IPS-18a (cell line): ENCODE measurements at regions not wholly inside any gene's neighbourhood (a gene's known extent, or its start where the extent isn't known, plus 50 kb on each side); places are given as distances from the start of the nearest gene placed in this dataset.
A peak's percentile ranks its signal among the peaks of the same experiment; 100 is the strongest.

Experiments used
- H3K27ac ChIP-seq: one replicate; pipeline ENCODE4 v1.5.1; 2013; ENCODE audit warnings: low read length
- H3K27me3 ChIP-seq: one replicate; pipeline ENCODE4 v1.6.1; 2013; ENCODE audit warnings: mild to moderate bottlenecking, low read length; ENCODE audit not compliant: control insufficient read depth, insufficient read depth
- H3K36me3 ChIP-seq: one replicate; pipeline ENCODE4 v1.6.1; 2013; ENCODE audit warnings: low read depth, low read length; ENCODE audit not compliant: control insufficient read depth
- H3K4me1 ChIP-seq: one replicate; pipeline ENCODE4 v1.6.1; 2013; ENCODE audit warnings: low read depth, low read length; ENCODE audit not compliant: control insufficient read depth
- H3K4me3 ChIP-seq: one replicate; pipeline ENCODE4 v1.5.1; 2013; ENCODE audit warnings: low read length
- H3K9ac ChIP-seq: one replicate; pipeline ENCODE4 v1.6.1; 2013; ENCODE audit warnings: mild to moderate bottlenecking, low read length, moderate library complexity
- H3K9me3 ChIP-seq: one replicate; pipeline ENCODE4 v1.6.1; 2013; ENCODE audit warnings: low read depth, low read length; ENCODE audit not compliant: control insufficient read depth

DNA sequence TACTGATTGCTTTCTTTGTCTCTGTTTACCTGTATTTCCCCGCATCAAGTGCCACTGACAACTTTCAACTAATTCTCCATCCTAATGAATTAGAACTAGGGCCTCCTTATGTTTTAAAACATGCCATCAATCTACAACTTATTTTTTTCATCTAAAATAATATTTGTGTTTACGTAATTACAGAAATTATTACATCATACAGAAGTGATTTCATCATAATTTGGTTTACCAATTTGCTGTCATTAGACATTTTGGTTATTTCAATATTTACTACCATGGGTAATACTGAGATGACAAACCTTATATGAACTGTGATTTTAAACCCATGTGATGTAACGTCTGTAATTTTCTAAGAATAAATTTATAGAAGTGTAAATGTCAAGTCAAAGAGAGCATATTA, 468.0 kb upstream of the IL12A start:
- Histone ChIP-seq H3K4me3 (no peak overlapping the region), H3K27me3 (no peaks in the 10 kb centered on the region), H3K4me1 (no peaks in the 10 kb centered on the region), H3K27ac (no peak overlapping the region), H3K9me3 (no peaks in the 10 kb centered on the region), H3K36me3 (no peaks in the 10 kb centered on the region), H3K9ac (no peak overlapping the region)

GRCh38 chr3:159522276-159522675, 466.4 kb upstream of the IL12A start:
- Histone ChIP-seq H3K9me3 (no peaks in the 10 kb centered on the region), H3K4me1 (no peaks in the 10 kb centered on the region), H3K4me3 (no peak overlapping the region), H3K27ac (no peak overlapping the region), H3K9ac (no peak overlapping the region), H3K36me3 (no peaks in the 10 kb centered on the region), H3K27me3 (no peaks in the 10 kb centered on the region)

DNA sequence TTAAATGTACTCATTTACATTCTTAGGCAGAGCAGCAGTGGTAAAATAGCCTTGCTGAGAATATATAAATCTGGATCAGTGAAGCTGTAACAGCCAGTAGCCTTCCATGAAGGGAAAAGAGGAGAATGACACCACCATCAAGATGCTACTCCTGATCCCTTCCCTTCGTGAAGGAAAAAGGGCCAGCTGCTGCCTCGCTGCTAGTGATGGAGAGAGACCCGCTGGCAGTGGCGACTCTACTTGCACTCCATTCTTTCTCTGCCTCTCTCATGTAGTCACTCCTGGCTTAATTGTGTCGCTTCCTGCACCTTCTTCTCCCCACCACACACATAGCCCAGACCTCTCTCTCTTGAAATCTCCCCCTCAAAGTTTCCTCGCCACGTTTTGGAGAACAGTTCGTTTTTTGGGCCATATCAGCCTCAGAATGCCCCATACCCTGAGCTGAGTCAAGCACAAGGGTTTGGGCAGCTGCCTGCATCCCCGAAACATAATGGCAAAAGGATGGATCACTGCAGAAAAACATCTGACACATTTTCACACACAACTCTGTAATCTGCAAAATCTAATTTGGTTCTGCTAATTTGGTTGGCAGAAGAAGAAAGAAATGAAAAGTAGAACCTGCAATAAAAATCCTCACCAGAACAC, 460.3 kb upstream of the IL12A start:
- Histone ChIP-seq H3K27me3 (no peaks in the 10 kb centered on the region), H3K4me1 (peaks cover 6% of the 10 kb centered on the region), H3K9me3 (no peaks in the 10 kb centered on the region), H3K9ac (no peak overlapping the region), H3K36me3 (no peaks in the 10 kb centered on the region), H3K4me3 (no peak overlapping the region), H3K27ac (no peak overlapping the region)

DNA sequence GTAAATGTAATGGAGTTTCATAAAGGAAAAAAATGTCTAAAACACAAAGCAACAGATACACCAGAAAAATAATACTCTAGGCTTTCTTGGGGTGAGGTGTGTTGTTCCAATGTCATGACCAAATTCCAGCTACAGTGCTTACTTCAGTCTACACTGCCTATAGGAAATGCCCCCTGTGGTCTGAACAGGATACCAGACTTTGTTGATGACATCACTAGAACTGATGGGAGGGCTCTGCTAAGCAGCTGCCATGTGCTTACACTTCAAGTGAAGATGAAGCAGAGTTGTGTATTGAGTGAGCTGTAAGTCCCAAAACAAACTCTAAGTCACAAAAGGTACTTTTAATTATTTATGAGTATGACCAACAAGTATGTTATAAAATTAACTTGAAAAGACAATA, 456.1 kb upstream of the IL12A start:
- H3K4me3 ChIP-seq: no peak overlapping the region
- H3K9me3 ChIP-seq: no peaks in the 10 kb centered on the region
- H3K27me3 ChIP-seq: no peaks in the 10 kb centered on the region
- no peaks in the 10 kb centered on the region for H3K36me3 ChIP-seq
- peaks cover 6% of the 10 kb centered on the region for H3K4me1 ChIP-seq
- H3K27ac ChIP-seq: no peak overlapping the region
- H3K9ac ChIP-seq: no peak overlapping the region

- no peaks in the 10 kb centered on the region for H3K27me3 ChIP-seq
- H3K4me3 ChIP-seq: no peak overlapping the region
- H3K36me3 ChIP-seq: no peaks in the 10 kb centered on the region
- no peak overlapping the region for H3K27ac ChIP-seq
- H3K9ac ChIP-seq: no peak overlapping the region
- H3K9me3 ChIP-seq: no peaks in the 10 kb centered on the region
- H3K4me1 ChIP-seq: no peaks in the 10 kb centered on the region
These were observed 454.1 kb upstream of the IL12A start for GRCh38 chr3:159534496-159534895.

GRCh38 chr3:159536876-159537275, 451.8 kb upstream of the IL12A start:
- H3K4me3 ChIP-seq: no peak overlapping the region
- H3K4me1 ChIP-seq: no peaks in the 10 kb centered on the region
- no peaks in the 10 kb centered on the region for H3K27me3 ChIP-seq
- no peak overlapping the region for H3K27ac ChIP-seq
- no peak overlapping the region for H3K9ac ChIP-seq
- no peaks in the 10 kb centered on the region for H3K36me3 ChIP-seq
- H3K9me3 ChIP-seq: no peaks in the 10 kb centered on the region

- H3K4me1 ChIP-seq: no peaks in the 10 kb centered on the region
- H3K9me3 ChIP-seq: no peaks in the 10 kb centered on the region
- H3K27ac ChIP-seq: no peak overlapping the region
- no peaks in the 10 kb centered on the region for H3K36me3 ChIP-seq
- no peaks in the 10 kb centered on the region for H3K27me3 ChIP-seq
- H3K9ac ChIP-seq: no peak overlapping the region
- H3K4me3 ChIP-seq: no peak overlapping the region
These were observed 450.1 kb upstream of the IL12A start for GRCh38 chr3:159538507-159538906.

DNA sequence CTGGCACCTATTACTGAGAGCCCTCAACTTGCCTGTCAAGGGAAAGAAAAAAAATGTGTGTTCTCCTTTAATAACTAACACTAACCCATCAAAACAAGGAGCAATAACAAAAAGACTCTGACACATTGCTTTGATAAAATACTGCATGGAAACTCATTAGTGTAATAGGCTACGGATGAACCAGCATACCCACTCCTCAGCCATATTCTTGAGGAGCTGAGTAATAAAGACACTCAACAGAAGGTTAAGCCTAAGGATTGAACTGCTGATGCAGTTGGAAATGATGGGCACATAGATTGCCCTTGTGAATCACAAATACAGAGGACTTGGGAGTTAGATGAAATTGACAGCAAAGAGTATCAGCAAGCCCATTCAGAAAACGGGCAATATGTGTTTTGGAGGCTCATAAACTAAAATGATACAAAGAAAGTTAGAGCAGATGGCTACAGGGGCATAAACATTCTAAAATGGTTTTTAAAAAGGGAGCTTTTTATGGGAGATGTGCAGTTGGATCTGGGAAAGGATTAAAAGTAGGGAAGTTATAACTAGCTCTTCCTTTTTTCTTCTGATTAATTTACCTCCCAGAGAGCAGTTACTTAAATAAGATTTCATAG, 447.6 kb upstream of the IL12A start:
- Histone ChIP-seq H3K4me1 (no peaks in the 10 kb centered on the region), H3K36me3 (no peaks in the 10 kb centered on the region), H3K9me3 (no peaks in the 10 kb centered on the region), H3K27me3 (no peaks in the 10 kb centered on the region), H3K4me3 (no peak overlapping the region), H3K27ac (no peak overlapping the region), H3K9ac (no peak overlapping the region)

DNA sequence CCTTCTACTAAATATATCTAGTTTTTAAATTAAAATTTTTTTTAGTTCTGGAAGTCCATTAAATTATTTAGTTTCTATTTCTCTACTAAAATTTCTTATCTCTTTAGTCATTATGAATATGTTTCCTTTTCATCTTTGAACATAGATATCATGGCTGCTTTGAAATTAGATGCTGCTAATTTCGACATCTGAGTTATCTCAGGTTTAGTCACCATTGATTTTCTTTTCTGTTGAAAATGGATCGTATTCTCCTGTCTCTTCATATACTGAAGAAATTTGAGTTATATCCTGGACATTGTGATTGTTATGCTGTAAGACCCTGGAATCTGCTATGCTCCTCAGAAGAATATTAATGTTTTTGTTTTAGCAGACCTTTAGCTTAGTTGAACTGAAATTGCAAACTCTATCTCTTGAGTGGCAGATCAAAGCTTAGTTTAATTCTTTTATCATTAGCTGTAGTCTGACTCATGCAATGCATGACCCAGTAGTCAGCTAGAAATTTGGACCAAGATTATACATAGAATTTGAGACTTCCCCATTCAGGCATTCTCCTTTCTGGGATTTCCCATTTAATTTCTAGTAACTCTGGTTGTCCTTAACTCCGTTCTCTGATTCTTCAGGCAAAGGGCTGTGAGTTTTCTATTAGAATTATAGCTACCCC, 439.8 kb upstream of the IL12A start:
- Histone ChIP-seq H3K27me3 (no peaks in the 10 kb centered on the region), H3K9ac (no peak overlapping the region), H3K4me3 (no peak overlapping the region), H3K36me3 (no peaks in the 10 kb centered on the region), H3K4me1 (no peaks in the 10 kb centered on the region), H3K9me3 (no peaks in the 10 kb centered on the region), H3K27ac (no peak overlapping the region)

DNA sequence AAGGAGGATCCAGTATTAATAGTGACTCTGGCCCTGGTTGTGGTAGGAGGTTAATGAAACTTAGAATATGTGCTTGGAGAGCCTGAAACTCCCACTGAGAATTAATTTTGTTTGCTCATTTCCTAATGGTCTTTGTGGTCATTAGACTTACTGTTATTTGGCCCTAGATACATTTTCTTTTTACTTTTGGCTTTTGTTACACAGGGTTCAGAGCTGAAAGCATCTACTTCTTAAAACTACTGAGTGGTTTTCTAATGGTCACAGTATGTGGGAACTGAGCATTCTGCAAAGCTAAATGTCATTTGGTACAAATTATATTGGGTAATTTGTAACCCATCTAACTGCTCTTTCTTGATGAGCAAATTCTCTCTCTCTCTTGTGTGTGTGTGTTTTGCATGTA, 433.4 kb upstream of the IL12A start:
- Histone ChIP-seq H3K9me3 (no peaks in the 10 kb centered on the region), H3K4me3 (no peak overlapping the region), H3K27ac (no peak overlapping the region), H3K9ac (no peak overlapping the region), H3K36me3 (no peaks in the 10 kb centered on the region), H3K27me3 (peaks cover 21% of the 10 kb centered on the region), H3K4me1 (peaks cover 11% of the 10 kb centered on the region)

DNA sequence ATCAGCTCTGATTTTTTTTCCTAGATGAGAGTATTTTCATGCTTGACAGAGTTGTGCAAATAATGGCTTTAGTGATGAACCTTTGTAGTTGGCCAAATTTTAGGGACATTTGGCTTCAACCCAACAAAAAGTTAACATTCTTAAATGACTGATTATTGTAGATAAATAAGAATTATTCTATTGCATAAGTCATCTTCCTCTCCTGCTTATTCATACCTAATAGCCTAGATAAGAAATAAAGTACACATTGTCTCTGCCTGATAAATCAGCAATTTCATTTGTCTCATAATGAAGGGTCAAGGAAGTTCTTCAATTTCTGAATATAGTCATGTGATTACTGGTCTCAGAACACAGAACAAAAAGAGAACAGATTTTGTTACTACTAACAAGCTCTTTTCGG, 428.9 kb upstream of the IL12A start:
- peaks cover 35% of the 10 kb centered on the region for H3K4me1 ChIP-seq
- no peaks in the 10 kb centered on the region for H3K9me3 ChIP-seq
- peaks cover 21% of the 10 kb centered on the region for H3K27me3 ChIP-seq
- H3K9ac ChIP-seq: peak overlapping the region; percentile 25
- H3K4me3 ChIP-seq: peak overlapping the region; percentile 44
- H3K27ac ChIP-seq: no peak overlapping the region
- H3K36me3 ChIP-seq: no peaks in the 10 kb centered on the region
